HG02981 (cell line): ENCODE measurements at regions not wholly inside any gene's neighbourhood (a gene's known extent, or its start where the extent isn't known, plus 50 kb on each side); places are given as distances from the start of the nearest gene placed in this dataset.
"Not testable (repeated sequence)": the region's sequence is repeated elsewhere in the genome, so short reads cannot be mapped to it uniquely, and the experiment has no call there.

Experiments used
- ATAC-seq: cut with Tn5 transposase; IDR thresholded peaks from one replicate; pipeline ENCODE4 v1.9.1; 2021; ENCODE audit warnings: mild to moderate bottlenecking, moderate library complexity; ENCODE audit not compliant: unreplicated experiment

DNA sequence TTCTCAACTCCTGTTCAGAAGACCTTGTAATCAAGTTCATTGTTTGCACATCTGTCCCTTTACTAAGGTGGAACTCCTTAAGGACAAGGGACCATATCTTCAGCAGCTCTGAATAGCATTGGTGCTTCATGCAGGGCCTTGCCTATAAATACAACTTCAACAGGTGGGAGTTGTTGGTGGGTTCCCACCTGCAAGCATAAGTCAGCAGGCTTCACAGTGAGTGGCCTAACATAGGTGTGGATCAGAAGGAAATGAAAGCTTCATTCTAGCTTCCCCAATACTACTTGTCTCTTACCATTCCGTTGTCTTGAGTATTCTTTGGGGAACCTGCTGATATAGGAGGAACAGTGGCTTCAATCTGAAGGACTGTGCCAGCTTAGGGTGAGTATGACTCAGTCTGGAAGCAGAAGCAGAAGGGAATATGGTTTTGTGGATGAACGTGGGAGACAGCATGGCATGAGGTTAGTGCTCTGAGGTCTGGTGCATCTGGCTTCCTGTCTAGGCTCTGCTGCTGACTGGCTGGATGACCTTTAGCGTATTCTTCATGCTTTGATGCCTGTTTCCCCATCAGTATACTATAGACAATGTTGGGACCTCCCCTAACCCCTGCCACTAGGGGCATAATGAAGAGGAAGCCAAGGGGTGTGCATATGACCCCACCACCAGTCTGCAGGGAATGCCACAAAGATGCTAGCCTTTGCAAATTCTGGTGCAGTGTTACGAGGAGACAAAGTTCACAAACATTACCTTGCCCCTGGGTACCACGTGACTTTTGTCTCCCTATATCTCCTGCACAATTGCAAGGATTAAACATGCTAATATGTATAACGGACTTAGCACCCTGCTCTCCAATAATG, 192.3 kb downstream of the PALM2AKAP2 start:
- peak; percentile 48 for ATAC-seq

DNA sequence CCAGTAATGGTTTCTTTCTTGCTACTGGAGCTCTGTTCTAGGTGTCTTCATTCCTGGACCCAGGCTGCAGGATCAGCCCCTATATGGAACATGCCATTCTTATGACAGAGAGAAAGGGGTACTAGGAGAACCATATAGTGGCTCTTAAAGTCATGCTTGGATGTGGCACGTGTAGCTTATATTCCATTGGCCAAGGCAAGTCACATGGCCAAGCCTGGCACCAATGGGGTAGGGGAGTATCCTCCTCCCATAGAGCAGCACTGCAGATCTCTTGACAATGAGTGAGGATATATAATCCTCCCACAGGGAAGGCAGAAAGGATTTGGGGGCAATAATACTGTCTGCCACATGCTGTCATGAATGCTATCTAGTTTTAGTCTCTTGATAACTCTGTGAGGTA, 193.3 kb downstream of the PALM2AKAP2 start:
- no peak for ATAC-seq

DNA sequence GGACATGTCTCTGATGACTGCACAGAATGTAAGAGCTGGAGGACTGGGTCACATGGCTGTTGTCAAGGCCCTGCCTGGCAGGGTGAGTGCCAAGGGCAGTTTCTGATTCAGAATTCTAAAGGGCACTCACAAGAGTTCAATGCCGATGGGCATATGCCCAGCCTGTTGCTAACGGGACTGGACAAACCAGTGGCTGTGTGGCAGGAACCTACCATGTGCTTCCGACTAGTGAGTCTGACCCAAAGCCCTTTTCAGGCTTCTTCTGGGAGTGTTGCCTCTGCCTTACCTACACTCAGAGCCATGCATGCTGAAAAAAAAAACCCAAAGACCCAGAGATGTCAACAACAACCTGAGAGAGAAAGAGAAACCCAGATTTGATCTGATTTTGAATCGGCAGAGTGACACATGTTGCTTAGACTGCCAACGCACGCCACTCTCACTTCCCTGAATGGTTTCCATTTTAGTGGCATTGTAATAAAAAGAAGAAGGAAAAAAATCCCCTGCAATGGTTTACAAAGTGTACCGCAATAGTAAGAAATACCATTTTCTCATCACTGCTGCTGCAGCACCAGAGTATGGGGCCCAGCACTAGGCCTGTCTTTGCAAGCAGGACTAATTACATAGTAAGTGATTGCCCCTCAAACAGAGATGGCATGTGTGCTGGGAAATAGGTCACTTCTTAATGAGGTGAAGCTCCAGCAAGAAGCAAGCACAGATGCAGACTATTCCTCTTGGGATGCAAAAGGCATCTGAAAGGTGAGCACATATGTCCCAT, 194.3 kb downstream of the PALM2AKAP2 start:
- ATAC-seq, result peak; percentile 81

DNA sequence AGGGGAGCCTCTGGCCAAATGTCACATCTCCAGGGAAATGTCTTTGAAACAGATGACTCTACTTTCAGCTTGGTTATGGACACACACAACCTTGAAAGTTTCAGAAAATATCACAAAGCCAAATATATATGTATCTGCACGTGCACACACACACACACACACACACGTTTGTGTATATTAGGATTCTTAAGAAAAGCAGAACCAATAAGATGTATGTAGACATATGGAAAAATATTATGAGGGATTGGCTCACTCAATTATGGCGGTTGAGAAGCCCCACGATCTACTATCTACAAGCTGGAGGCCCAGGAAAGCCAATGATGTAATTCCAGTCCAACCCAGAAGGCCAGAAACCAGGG, 194.9 kb downstream of the PALM2AKAP2 start:
- peak; percentile 7 for ATAC-seq

DNA sequence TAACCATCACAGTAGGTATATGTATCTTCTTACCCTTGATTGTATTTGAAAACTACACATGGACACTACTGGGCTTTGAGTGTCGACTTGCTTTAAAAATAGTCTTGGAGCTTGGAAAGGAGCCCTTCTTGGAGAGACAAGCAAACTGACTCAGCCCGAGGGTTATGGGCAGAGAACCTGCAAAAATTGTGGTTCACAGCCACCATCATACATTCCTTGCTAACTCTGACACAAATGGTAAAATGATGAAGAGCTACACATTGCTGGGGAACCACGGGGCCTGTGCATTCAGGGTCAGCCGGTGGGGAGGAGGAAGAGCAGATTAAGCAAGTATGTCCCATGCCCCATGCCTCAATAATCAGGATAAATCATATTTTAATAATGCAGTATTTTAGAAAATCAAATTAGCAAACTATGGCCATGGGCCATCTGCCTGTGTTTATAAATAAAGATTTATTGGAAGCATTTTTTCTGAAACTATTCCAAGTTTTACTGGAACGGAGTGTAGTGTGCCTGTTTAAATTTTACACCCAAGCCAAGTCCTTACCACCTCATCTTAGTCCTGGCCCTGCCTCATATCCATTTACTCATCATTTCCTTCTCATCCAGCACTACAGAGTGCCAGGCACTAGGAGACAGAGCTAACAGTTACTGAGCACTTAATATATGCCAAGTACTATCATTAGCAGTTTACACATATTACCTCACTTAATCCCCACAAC, 195.7 kb downstream of the PALM2AKAP2 start:
- no peak for ATAC-seq

DNA sequence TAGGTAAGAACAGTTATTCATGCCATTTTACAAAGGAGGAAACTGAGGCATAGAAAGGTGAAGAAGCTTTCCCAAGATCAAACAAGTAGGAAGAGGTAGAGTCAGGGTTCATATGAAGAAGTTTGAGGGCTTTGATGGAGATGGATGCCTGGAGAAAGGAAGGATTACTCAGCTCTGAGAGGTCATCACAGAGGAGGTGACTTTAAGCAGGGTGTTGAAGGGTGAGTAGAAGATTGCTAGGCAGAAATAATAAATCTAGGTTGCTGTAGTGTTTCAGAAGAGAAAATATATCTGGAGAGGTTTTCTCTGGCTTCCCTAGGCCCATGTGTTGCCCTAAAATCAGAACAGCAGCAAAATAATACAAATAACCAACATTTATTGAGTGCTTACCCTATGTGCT, 196.3 kb downstream of the PALM2AKAP2 start:
- ATAC-seq, result no peak

DNA sequence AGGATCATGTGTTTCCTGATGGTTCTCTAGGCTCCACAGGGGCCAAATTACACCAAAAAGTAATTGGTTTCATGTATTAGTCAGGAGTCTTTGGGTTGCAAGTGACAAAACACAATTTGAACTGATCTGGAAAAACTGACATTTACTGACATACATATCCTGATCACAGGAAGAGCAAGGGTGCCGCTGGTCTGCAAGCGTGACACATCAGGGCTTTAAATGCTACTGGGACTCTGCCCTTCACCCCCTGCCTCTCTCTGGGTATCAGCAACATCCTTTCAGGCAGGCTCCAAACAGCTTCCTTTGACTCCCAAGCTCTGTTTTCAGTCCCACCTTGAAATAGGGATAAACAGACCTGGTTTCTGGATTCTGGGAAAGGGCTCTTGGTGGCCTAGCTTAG, 197.5 kb downstream of the PALM2AKAP2 start:
- no peak for ATAC-seq

DNA sequence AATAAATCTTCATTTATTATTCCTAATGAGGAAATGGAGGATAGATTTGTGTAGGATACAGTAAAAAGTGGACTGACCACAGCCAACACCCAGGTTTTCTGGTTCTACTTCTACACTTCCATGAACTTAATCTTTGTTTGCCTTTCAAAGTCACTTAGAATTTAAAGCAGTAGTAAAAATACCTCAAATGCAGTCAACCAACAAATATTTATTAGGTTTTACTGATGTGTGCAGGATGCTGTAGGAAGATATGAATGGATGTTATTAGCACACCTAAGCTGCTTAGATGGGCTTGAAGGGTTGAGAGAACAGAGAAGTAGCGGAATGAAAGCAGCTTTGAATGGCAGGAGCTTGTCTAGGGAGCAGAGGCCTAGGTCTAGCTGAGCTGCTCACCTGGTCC, 201.1 kb downstream of the PALM2AKAP2 start:
- ATAC-seq, result no peak

DNA sequence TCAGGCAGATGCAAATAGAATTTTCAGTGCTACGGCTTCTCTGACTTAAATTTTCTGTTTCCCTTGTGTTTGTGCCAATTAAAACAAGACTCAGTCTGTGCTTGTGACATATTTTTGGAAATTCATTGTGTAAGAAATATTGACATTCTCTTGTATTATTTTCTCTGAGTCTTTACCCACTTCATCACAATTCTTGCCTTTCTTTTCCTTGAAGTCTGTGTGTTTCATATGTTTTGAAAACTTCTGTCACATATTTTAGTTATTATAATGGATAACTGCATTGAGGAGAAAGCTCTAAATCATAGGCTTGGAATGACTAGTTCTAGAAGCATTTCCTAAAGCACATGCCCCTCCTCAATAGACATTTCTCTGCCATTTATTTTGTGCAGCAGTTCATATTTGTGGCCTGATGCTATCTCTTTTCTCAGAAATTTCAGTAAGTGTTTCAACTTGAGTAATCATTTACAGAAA, 206.6 kb downstream of the PALM2AKAP2 start:
- no peak for ATAC-seq

DNA sequence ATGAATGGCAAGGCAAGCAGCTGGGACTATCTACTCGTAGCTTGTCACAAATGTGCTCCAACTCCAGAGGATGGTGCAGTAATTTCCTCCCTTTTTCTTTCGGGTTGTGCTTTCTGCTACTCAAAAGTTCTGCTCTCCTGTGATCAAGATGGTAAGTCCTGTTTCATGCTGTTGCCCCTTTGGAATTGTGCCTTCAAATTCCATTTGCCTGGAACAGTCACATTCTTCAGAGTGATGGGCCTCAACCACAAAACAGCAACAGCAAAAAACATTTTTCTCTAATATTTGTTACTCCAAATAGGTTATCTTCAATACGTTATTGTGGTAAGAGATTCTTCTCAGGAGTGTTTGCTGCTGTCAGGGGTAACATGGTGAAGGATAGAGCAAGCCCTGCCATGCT, 209.3 kb downstream of the PALM2AKAP2 start:
- no peak for ATAC-seq

DNA sequence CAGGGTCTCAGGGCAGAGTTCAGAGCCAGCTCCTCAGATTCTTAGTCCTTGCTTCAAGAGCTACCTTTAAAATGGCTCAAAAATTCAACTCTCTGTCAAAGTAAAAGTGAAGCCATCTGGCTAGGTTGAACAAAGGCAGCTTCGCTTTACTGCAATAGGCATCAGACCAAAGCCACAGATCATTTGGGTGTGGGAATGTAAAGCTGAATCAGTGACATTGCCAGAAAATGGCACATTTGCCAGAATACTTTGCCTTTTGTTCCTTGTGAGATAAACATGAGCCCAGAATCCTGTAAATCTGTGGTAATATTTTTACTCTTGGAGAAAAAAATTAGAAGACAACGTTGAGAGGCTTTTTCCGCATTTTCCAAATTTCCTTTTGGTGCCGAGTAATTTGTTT, 210.5 kb downstream of the PALM2AKAP2 start:
- ATAC-seq, result no peak

DNA sequence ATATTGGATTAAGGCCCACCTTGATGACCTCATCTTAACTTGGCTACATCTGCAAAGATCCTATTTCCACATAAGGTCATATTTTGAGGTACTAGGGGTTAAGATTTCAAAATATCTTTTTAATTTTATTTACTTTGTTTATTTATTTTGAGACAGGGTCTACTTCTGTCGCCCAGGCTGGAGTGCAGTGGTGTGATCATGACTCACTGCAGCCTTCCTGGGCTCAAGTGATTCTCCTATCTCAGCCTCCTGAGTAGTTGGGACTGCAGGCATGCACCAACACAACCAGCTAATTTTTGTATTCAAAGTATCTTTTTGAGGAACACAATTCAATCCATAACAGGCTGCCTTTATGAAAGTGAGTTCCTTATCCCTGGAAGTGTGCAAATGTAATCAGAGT, 212.3 kb downstream of the PALM2AKAP2 start:
- ATAC-seq, result no peak

DNA sequence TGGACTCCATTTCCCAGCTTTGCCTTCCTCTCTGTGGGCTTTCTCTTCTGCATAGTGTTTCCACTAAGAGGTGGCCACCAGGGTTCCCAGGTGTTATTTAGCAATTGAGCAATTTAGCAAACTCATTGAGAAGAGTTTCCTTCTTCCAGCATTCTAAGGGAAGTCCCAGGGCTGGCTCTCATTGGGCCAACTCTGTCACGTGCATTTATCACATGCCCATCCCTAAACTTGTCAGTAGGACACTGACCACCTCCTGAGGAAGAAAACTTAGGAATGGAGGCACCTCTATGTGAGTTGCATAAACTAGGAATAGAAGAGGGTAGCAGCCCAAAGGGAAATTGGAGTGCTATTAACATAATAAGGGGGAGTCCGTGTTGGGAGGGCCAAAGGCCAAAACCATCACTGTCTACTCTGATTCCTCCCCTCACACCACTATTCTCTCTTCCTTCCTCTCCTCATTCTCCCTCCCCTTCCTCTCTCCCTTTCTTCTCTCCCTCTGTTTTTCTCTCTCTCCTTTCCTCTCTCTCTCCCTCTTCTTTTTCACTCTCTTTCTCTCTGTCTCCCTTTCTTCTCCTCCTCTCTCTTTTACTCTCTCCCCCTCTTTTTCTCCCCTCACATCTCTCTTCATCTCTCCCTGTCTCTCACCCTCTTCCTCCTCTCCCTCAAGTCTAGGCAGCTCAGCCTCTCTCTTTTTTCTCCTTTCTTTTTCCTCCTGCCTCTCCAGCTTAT, 213.4 kb downstream of the PALM2AKAP2 start:
- no peak for ATAC-seq

DNA sequence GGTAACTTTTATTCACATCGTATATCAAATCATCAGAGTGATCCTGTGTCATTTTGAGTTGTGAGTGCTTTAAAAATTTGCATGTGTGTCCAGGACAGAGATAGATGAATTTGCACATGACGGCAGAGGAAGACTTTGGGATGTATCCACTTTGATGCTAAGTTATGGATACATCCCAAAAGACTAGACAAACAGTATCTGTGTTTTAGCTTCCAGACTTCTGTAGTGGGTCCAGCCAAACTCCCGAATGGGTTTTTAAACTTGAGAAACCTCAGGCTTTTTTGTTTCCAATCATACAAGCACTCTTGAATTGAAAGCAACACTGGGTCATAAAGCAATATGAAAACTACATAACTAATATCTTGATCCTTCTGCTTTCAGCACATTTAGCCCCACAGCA, 213.8 kb downstream of the C9orf152 start:
- no peak for ATAC-seq

DNA sequence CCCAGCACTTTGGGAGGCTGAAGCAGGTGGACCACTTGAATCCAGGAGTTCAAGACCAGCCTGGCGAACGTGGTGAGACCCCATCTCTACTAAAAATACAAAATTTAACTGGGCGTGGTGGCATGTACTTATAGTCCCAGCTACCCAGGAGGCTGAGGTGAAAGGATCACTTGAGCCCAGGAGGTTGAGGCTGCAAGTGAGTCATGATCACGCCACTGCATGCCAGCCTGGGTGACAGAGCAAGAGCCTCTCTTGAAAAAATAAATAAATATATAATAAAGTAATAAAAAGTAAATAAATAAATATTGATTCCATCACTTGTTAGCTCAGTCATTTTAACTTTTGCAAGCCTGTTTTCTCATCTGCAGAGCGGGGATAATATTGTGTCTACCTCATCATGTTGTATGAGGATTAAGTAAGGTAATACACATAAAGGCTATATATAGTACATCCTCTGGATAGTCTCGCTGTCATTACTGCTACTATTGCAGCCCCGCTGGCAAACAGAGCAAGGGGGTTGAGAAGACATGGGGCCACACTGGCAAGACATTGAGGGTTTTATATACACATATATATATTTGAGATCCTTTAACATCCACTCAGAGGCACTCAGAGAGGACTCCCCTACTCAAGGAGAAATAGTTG, 210.9 kb downstream of the C9orf152 start:
- no peak for ATAC-seq

DNA sequence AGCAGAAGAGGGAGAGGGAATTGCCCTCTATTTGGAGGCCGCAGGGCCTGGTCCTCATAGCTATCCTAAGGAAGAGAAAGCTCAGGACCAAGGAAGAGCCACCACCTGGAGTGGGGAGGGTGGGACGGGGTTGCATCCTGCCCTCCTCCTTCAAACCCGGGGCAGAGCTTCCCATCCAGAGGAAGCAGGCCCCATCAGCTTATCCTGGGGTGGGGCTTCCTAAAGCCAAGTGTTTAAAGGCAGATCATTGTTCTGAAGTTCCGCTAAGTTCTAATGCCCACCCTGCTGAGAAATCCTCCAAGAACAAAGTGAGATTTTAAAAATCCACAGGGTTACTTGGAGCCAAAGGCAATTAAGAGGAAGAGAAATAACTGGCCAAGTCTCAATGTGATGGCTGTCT, 210.3 kb downstream of the C9orf152 start:
- ATAC-seq, result no peak

DNA sequence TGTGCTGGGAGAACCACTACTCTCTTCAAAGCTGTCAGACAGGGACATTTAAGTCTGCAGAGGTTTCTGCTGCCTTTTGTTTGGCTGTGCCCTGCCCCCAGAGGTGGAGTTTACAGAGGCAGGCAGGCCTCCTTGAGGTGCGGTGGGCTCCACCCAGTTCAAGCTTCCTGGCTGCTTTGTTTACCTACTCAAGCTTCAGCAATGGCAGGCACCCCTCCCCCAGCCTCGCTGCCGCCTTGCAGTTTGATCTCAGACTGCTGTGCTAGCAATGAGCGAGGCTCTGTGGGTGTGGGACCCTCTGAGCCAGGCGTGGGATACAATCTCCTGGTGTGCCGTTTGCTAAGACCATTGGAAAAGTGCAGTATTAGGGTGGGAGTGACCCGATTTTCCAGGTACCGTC, 202.4 kb downstream of the C9orf152 start:
- not testable (repeated sequence) for ATAC-seq

DNA sequence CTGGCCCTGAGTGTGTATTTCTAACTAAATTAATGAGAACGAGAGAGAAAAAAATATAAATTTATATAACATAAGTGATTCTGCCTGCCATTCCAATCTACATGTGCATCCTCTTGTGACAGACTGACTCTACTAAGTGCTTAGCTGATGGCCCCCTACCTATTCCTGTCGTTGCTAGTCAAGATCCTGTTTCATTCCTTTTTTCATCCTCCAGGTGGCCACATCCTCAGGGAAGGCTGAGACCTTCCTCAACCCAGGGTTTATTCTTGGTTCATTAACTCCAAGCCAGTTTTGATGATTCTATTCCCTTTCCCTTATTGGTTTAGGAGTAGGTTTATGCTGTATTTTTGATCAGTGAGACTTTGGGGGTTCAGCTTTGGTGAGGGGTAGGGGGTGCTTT, 201.3 kb downstream of the C9orf152 start:
- ATAC-seq, result no peak

DNA sequence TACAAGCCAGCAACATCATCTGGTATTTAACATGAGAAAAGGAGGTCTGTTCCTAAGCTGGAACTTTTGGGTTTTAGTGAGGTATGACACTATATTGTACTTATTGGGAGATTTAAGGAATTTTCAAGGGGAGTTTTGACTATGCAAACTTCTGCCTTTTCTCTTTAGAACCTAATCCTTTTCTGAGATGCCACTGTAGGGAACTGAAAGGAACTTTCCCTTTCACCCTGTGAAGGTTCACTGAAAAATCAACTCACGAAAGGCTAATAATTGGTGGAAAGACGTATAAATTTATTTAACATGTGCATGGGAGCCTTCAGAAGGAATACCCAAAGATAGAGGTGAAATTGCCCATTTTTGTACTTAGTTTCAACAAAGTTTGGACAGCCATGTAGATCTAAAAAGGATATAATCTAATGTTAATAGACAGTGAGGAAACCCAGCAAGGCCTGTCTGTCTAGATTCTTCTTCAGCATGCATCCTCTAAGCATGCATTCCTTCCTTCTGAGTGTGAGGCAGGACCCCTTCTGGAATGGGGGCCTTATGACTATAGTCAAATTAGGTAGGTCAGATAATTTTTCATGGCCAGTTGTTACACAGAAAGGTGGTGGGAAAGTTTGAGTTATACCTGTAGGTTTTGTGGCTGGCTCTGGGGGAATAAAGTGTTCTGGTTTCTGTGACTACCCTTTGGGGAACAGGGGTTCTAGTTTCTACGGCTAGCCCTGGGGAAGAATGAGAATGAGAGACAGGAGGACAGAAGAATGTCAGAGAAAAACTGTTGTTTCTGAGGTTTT, 200.3 kb downstream of the C9orf152 start:
- peak; percentile 72 for ATAC-seq

DNA sequence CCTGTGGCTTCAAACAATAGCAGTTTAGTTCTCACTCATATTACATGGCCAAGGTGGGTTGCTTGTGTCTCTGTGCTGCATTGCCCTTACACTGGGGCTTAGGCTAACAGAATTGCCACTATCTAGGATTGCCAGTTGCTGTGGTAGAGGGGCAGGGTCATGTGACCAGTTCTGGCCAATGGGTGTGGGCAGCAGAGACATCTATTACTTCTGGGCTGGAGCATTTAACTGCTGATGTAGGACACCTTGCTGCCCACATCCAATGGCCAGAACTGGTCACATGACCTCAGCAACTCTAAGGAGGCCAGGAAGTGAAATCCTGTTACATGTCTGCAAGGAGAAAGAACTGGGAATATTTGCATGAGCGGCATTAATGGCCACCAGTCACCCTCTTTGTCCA, 199.3 kb downstream of the C9orf152 start:
- no peak for ATAC-seq
